Glomerular endothelial cell (primary cell): ENCODE measurements at regions not wholly inside any gene's neighbourhood (a gene's known extent, or its start where the extent isn't known, plus 50 kb on each side); places are given as distances from the start of the nearest gene placed in this dataset.

ENCODE experiments used
- DNase-seq: peaks from one replicate; pipeline ENCODE4 v3.0.0-alpha.2; 2011; ENCODE audit warnings: low read depth, low spot score; ENCODE audit errors: extremely low read depth

- DNase-seq = no peak
Observed at GRCh38 chr18:6644836-6645627, 84.5 kb upstream of the ARHGAP28 start.

GRCh38 chr18:6646801-6647200 lies 82.7 kb upstream of the ARHGAP28 start:
- DNase-seq = no peak

GRCh38 chr18:6648581-6648980 lies 80.9 kb upstream of the ARHGAP28 start:
- DNase-seq = no peak

GRCh38 chr18:6649421-6650126 lies 79.9 kb upstream of the ARHGAP28 start:
- no peak for DNase-seq

GRCh38 chr18:6650127-6650507 lies 79.4 kb upstream of the ARHGAP28 start:
- DNase-seq = no peak

- no peak for DNase-seq
Observed at GRCh38 chr18:6650747-6651146, 78.8 kb upstream of the ARHGAP28 start.

- DNase-seq = no peak
Observed at GRCh38 chr18:6652098-6652497, 77.4 kb upstream of the ARHGAP28 start.

GRCh38 chr18:6653880-6654279 lies 75.6 kb upstream of the ARHGAP28 start:
- no peak for DNase-seq

- DNase-seq = no peak
Observed at GRCh38 chr18:6659963-6660725, 69.4 kb upstream of the ARHGAP28 start.

- DNase-seq = no peak
Observed at GRCh38 chr18:6661692-6662415, 67.7 kb upstream of the ARHGAP28 start.

GRCh38 chr18:6666012-6666685 lies 63.4 kb upstream of the ARHGAP28 start:
- no peak for DNase-seq

- DNase-seq = no peak
Observed at GRCh38 chr18:6668836-6669235, 60.7 kb upstream of the ARHGAP28 start.

- no peak for DNase-seq
Observed at GRCh38 chr18:6672821-6673308, 56.7 kb upstream of the ARHGAP28 start.

- DNase-seq = no peak
Observed at GRCh38 chr18:6677086-6677485, 52.4 kb upstream of the ARHGAP28 start.

- no peak for DNase-seq
Observed at GRCh38 chr18:6679201-6679600, 50.3 kb upstream of the ARHGAP28 start.
